Neural cell (in vitro differentiated cells): ENCODE measurements at regions not wholly inside any gene's neighbourhood (a gene's known extent, or its start where the extent isn't known, plus 50 kb on each side); places are given as distances from the start of the nearest gene placed in this dataset.

ENCODE experiments used
- EP300 ChIP-seq: fragments of 450-650 bp; conservative IDR thresholded peaks from 2 replicates; pipeline ENCODE4 v1.6.1; 2014; ENCODE audit warnings: antibody characterized with exemption, mild to moderate bottlenecking, moderate library complexity; ENCODE audit not compliant: poor library complexity, severe bottlenecking
- POLR2AphosphoS5 ChIP-seq: IDR thresholded peaks from 2 replicates; pipeline ENCODE4 v1.6.1; 2012
- TF ChIP-seq, protein P1 (sequence below): fragments of 450-650 bp; IDR thresholded peaks from 2 replicates; pipeline ENCODE4 v1.5.1; 2014; ENCODE audit warnings: antibody characterized with exemption, mild to moderate bottlenecking, moderate library complexity; ENCODE audit not compliant: poor library complexity, severe bottlenecking

DNA sequence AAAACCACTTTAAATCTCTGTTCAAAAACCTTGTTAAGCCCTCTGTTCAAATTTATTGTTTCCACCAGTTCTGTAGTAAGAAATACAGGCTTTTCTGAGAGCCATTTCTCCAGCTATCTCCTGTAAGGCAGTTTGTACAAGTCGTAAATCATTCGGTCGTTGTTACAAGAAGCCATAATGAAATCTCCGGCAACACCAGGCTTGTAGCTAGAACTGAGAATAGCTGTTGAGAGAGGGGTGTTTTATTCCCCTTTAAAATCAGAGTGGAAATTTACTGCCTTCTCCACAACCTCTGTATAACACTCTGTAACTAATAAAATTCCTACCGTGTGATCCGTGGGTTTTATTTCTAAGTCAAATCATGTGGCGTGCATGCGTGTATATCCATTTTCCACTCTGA, 335.8 kb upstream of the KAZN start:
- TF ChIP-seq, protein P1, sequence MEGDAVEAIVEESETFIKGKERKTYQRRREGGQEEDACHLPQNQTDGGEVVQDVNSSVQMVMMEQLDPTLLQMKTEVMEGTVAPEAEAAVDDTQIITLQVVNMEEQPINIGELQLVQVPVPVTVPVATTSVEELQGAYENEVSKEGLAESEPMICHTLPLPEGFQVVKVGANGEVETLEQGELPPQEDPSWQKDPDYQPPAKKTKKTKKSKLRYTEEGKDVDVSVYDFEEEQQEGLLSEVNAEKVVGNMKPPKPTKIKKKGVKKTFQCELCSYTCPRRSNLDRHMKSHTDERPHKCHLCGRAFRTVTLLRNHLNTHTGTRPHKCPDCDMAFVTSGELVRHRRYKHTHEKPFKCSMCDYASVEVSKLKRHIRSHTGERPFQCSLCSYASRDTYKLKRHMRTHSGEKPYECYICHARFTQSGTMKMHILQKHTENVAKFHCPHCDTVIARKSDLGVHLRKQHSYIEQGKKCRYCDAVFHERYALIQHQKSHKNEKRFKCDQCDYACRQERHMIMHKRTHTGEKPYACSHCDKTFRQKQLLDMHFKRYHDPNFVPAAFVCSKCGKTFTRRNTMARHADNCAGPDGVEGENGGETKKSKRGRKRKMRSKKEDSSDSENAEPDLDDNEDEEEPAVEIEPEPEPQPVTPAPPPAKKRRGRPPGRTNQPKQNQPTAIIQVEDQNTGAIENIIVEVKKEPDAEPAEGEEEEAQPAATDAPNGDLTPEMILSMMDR: no peak
- no peak for TF ChIP-seq POLR2AphosphoS5
- no peak for TF ChIP-seq EP300
